Stimulated activated memory B cell treated with anti-CD40 and anti-IgM and Interleukin-4, amounts not matched to agents 10 μg/mL and 1 μg/mL and 100 μg/mL, for 72 hours (primary cell): ENCODE measurements at regions not wholly inside any gene's neighbourhood (a gene's known extent, or its start where the extent isn't known, plus 50 kb on each side); places are given as distances from the start of the nearest gene placed in this dataset.
"Not testable (repeated sequence)": the region's sequence is repeated elsewhere in the genome, so short reads cannot be mapped to it uniquely, and the experiment has no call there.

ENCODE experiments used
- ATAC-seq: fragments of 150-1000 bp; cut with Tn5 transposase; 2 replicates; pipeline ENCODE4 v1.10.0; 2021
- H3K27ac Mint-ChIP-seq: one replicate; pipeline ENCODE4 v1.8.0; 2022; ENCODE audit warnings: mild to moderate bottlenecking, mixed read lengths
- H3K27me3 Mint-ChIP-seq: one replicate; pipeline ENCODE4 v1.8.0; 2022; ENCODE audit warnings: mixed read lengths
- H3K36me3 Mint-ChIP-seq: one replicate; pipeline ENCODE4 v1.8.0; 2022; ENCODE audit warnings: mixed read lengths
- H3K4me1 Mint-ChIP-seq: one replicate; pipeline ENCODE4 v1.8.0; 2022; ENCODE audit warnings: mixed read lengths
- H3K4me3 Mint-ChIP-seq: one replicate; pipeline ENCODE4 v1.8.0; 2022; ENCODE audit warnings: mild to moderate bottlenecking, moderate library complexity, mixed read lengths
- H3K9me3 Mint-ChIP-seq: one replicate; pipeline ENCODE4 v1.8.0; 2022; ENCODE audit warnings: mixed read lengths

- Mint-ChIP-seq H3K36me3 (no peaks in the 10 kb centered on the region), H3K9me3 (peaks cover 3% of the 10 kb centered on the region), H3K4me1 (no peaks in the 10 kb centered on the region), H3K27ac (no peak overlapping the region), H3K27me3 (no peaks in the 10 kb centered on the region), H3K4me3 (no peak overlapping the region)
- ATAC-seq, result no peak
Observed at GRCh38 chr6:76803038-76803580, 660.2 kb downstream of the HTR1B start.

DNA sequence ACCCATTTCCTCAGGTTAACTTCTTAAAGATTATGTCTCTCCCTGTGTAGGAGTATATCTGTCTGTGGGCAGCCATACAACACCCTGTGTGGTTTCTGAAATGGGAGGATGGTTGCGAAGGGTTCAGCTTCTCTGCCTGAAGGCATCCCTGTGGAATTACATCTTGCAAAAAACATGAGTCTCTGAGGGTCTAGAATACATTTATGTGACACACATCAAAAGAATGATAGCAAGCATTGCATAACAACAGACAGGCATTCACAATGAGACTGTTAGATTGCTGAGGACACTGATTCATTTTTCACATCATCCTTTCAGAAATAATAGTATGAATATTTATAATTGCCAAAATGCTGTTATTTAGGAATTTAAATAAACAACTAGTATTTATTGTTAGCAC lies 670.9 kb downstream of the HTR1B start:
- Mint-ChIP-seq H3K4me1 (no peaks in the 10 kb centered on the region), H3K27me3 (no peaks in the 10 kb centered on the region)
- no peak for ATAC-seq

DNA sequence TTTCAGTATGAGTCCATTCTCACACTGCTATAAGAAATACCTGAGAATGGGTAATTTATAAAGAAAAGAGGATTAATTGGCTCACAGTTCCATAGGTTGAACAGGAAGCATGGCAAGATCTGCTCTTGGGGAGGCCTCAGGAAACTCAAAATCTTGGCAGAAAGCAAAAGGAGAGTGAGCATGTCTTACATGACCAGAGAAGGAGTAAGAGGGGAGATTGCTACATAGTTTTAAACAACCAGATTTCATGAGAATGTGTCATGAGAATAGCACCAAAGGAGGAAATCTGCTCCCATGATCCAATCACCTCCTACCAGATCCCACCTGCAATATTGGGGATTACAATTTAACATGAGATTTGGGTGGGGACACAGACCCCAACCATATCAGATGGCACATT lies 672.4 kb downstream of the HTR1B start:
- Mint-ChIP-seq H3K27ac (no peak overlapping the region), H3K4me3 (no peak overlapping the region)

More for the DNA sequence above, 670.9 kb downstream of the HTR1B start:
- no peaks in the 10 kb centered on the region for H3K36me3 Mint-ChIP-seq
- no peaks in the 10 kb centered on the region for H3K9me3 Mint-ChIP-seq
- no peak overlapping the region for H3K4me3 Mint-ChIP-seq
- no peak overlapping the region for H3K27ac Mint-ChIP-seq

GRCh38 chr6:76790045-76790796 lies 673.1 kb downstream of the HTR1B start:
- no peaks in the 10 kb centered on the region for H3K4me1 Mint-ChIP-seq
- no peak for ATAC-seq
- no peak overlapping the region for H3K4me3 Mint-ChIP-seq
- no peaks in the 10 kb centered on the region for H3K27me3 Mint-ChIP-seq
- H3K36me3 Mint-ChIP-seq, result no peaks in the 10 kb centered on the region
- H3K9me3 Mint-ChIP-seq, result peaks cover under 1% of the 10 kb centered on the region
- H3K27ac Mint-ChIP-seq, result no peak overlapping the region

More for the DNA sequence above, 672.4 kb downstream of the HTR1B start:
- no peaks in the 10 kb centered on the region for H3K27me3 Mint-ChIP-seq
- no peaks in the 10 kb centered on the region for H3K36me3 Mint-ChIP-seq
- no peaks in the 10 kb centered on the region for H3K9me3 Mint-ChIP-seq
- H3K4me1 Mint-ChIP-seq, result no peaks in the 10 kb centered on the region
- no peak for ATAC-seq

DNA sequence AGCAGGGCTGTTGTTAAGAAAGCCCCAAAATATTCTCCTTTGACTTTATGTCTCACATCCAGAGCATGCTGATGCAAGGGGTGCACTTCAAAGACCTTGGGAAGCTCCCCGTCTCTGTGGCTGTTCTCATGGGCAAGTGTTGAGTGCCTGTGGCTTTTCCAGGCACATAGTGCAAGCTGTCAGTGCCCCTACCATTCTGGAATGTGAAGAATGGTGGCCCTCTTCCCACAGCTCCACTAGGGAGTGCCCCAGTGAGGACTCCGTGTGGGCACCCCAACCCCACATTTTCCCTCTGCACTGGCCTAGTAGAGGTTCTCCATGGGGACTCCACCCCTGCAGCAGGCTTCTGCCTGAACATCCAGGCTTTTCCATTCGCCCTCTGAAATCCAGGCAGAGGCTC lies 673.7 kb downstream of the HTR1B start:
- Mint-ChIP-seq H3K4me3 (no peak overlapping the region), H3K27ac (no peak overlapping the region), H3K36me3 (no peaks in the 10 kb centered on the region), H3K4me1 (no peaks in the 10 kb centered on the region), H3K9me3 (peaks cover 4% of the 10 kb centered on the region), H3K27me3 (no peaks in the 10 kb centered on the region)
- ATAC-seq, result no peak

- no peak overlapping the region for H3K4me3 Mint-ChIP-seq
- H3K4me1 Mint-ChIP-seq, result no peaks in the 10 kb centered on the region
- H3K27me3 Mint-ChIP-seq, result no peaks in the 10 kb centered on the region
- no peak for ATAC-seq
- H3K9me3 Mint-ChIP-seq, result peaks cover 11% of the 10 kb centered on the region
- no peak overlapping the region for H3K27ac Mint-ChIP-seq
- no peaks in the 10 kb centered on the region for H3K36me3 Mint-ChIP-seq
Observed at GRCh38 chr6:76788155-76788554, 675.1 kb downstream of the HTR1B start.

DNA sequence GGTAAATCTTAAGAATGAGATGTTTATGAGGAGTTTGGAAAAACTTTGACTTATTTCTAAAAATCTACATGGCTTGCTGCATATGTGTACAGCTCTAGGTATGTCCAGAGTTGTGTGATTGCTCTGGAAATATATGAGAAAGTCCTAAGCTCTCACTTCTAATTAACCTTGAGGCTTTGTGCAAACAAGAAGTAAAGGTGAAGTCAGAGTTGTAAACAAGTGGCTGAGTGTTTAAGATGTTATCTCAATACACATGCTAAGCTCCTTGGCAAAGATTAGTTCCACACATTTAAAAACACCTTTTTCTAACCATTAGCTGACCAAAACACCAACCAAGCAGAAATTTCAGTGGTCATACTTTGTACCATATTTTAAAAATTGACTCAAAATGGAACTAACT lies 684.2 kb downstream of the HTR1B start:
- ATAC-seq, result no peak
- H3K4me1 Mint-ChIP-seq, result no peaks in the 10 kb centered on the region
- no peaks in the 10 kb centered on the region for H3K27me3 Mint-ChIP-seq
- no peak overlapping the region for H3K4me3 Mint-ChIP-seq
- H3K27ac Mint-ChIP-seq, result no peak overlapping the region
- H3K36me3 Mint-ChIP-seq, result no peaks in the 10 kb centered on the region
- peaks cover 6% of the 10 kb centered on the region for H3K9me3 Mint-ChIP-seq

DNA sequence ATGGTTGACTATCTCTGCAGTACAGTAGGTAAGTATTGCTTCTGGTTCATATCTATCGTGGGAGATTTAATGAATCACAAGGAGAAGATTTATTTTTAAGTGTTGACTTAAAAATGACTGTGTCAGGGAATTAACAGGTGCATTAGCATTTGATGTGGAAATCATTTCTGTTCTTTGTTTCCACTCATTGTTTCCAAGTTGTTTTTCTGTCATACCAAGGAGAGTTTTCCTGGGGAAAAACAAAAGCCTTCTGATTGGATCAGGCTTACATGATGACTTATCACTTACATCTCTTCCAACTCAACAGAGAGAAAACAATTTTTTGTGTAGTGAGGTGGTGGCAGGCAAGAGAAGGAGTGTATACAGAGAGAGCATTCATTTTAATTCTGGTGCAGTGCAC lies 686.4 kb downstream of the HTR1B start:
- Mint-ChIP-seq H3K36me3 (no peaks in the 10 kb centered on the region), H3K4me1 (no peaks in the 10 kb centered on the region), H3K27ac (no peak overlapping the region), H3K4me3 (no peak overlapping the region), H3K27me3 (no peaks in the 10 kb centered on the region), H3K9me3 (peaks cover 4% of the 10 kb centered on the region)
- ATAC-seq, result no peak

DNA sequence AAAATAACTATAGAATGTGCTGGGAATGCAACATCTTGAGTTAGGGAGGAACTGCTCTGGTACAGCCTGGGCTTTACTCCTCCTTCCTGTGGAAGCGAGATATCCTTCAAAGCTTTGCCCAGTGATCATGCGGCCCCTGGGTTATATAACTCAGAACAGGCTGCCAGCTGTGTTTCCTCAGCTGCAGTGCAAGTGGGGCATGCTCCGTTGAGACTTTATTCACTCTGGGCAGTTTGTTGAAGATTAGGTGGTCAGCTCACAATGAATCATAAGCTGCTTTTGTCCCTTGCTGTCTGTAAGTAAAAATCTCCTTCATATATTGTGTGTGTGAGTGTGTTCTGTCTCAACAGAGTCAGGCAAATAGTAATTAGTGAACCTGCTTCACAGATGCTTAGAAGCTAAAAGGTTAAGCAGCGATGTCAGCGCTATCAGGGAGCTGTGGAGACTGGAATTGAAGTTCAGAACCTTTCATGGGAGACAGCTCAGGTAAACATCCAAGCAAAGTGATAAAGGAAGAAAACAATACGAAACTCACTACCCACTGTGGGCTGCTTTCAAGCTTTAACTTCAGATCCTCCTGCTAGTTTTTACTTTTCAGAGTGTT lies 688.4 kb downstream of the HTR1B start:
- no peaks in the 10 kb centered on the region for H3K27me3 Mint-ChIP-seq
- H3K9me3 Mint-ChIP-seq, result peaks cover 2% of the 10 kb centered on the region
- H3K36me3 Mint-ChIP-seq, result no peaks in the 10 kb centered on the region
- no peaks in the 10 kb centered on the region for H3K4me1 Mint-ChIP-seq
- no peak overlapping the region for H3K27ac Mint-ChIP-seq
- H3K4me3 Mint-ChIP-seq, result no peak overlapping the region
- no peak for ATAC-seq

DNA sequence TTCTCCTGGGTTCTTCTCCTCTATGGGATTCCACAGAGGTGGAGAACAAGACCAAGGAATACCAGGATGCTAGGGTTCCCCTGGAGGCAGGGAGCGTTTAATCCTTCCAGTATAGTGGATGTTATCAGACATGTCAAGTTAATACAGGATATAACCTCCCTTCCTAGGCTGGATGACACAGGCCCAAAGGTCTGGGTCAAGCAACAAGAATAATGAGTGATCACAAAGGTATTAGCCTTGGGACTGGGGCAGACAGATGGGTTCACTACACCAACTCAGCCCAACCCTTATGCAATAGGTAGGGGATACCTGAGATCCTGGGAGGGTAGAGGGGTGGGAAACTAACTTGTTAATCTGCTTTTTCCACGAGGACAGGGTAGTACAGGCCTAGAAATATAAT lies 690.3 kb downstream of the HTR1B start:
- H3K36me3 Mint-ChIP-seq, result no peaks in the 10 kb centered on the region
- no peak overlapping the region for H3K27ac Mint-ChIP-seq
- H3K4me1 Mint-ChIP-seq, result no peaks in the 10 kb centered on the region
- no peak overlapping the region for H3K4me3 Mint-ChIP-seq
- H3K27me3 Mint-ChIP-seq, result no peaks in the 10 kb centered on the region
- H3K9me3 Mint-ChIP-seq, result peaks cover 2% of the 10 kb centered on the region
- no peak for ATAC-seq

DNA sequence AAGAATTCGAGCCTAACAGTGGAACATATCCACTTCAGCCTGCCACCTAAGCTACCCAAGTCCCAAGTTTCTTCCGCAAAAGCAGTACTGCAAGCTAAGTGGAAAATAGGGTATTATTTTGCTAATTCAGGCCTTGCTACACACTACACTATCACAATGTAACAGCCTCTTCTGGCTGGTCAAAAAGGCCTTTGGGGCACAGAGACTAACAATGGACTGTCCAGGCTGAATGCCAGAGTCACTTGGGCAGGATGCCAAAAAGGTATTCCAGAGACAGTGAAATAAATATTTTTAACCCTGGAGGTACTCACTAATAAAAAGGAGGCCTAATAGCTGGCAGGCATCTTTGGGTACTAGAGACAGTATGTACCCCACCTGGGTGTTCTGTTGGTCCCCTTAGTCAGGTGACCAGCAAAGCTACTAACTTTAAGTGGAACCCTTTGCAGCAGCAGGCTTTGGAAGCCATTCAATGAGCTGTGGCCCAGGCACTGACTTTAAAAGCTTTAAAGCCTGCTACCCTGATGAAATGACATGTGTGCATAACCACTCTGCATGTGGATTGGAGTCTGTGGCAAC lies 692.1 kb downstream of the HTR1B start:
- no peaks in the 10 kb centered on the region for H3K27me3 Mint-ChIP-seq
- H3K36me3 Mint-ChIP-seq, result no peaks in the 10 kb centered on the region
- no peak overlapping the region for H3K4me3 Mint-ChIP-seq
- no peak for ATAC-seq
- peaks cover 2% of the 10 kb centered on the region for H3K9me3 Mint-ChIP-seq
- no peaks in the 10 kb centered on the region for H3K4me1 Mint-ChIP-seq
- H3K27ac Mint-ChIP-seq, result no peak overlapping the region

DNA sequence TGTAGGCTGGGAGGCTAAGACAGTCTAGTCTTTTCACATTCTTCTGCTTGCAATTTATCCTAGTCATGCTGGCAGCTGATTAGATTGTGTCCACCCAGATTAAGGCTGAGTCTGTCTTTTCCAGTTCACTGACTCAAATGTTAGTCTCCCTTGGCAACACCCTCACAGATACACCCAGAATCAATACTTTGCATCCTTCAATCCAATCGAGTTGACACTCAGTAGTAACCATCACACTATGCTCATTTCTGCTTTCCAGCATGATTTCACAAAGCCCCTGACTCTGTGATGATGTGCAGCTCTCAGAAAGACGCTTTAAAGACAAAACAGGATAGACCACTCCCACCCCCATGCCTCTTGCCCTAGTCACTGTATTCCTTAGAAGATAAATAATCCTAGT lies 693.0 kb downstream of the HTR1B start:
- Mint-ChIP-seq H3K4me1 (no peaks in the 10 kb centered on the region), H3K36me3 (no peaks in the 10 kb centered on the region), H3K27me3 (no peaks in the 10 kb centered on the region), H3K4me3 (no peak overlapping the region), H3K9me3 (peaks cover 2% of the 10 kb centered on the region), H3K27ac (no peak overlapping the region)
- no peak for ATAC-seq

DNA sequence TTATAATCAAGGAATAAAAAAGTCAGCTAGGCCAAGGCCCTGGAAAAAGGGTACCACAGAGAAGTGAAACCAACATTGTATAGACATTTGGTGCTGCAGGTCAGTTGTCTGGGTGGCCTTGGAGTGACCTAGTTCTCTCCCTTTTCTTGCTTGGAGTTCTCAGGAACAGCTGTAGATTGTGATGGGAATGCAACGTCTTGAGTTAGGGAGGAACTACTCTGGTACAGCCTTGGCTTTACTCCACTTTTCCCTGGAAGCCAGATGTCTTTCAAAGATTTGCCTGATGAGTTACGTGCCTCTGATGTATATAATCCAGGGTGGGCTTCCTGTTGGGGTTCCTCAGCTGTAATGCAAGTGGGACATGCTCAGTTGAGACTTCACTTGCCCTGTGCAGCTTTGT lies 694.7 kb downstream of the HTR1B start:
- H3K4me1 Mint-ChIP-seq, result no peaks in the 10 kb centered on the region
- H3K4me3 Mint-ChIP-seq, result no peak overlapping the region
- H3K27ac Mint-ChIP-seq, result no peak overlapping the region
- no peak for ATAC-seq
- no peaks in the 10 kb centered on the region for H3K27me3 Mint-ChIP-seq
- no peaks in the 10 kb centered on the region for H3K36me3 Mint-ChIP-seq
- peaks cover 2% of the 10 kb centered on the region for H3K9me3 Mint-ChIP-seq

DNA sequence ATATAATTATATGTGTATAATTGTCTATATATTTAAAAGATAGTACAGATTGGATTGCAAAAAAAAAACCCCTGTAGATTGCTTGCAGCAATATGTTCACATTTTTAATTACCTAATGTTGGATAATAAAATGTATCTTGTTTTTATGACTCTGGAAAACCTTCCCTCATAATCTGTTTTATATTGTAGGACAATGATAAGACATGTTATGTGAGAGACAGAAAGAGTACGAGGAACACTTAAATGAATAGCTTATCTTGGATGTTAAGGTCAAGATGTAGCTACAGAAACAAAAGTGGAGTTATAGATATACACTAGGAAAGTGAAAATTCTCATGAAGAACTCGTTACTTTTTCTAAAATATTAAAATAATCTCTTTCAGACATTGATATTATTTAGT lies 691.6 kb upstream of the IMPG1 start:
- no peaks in the 10 kb centered on the region for H3K9me3 Mint-ChIP-seq
- H3K4me1 Mint-ChIP-seq, result no peaks in the 10 kb centered on the region
- no peaks in the 10 kb centered on the region for H3K27me3 Mint-ChIP-seq
- no peak overlapping the region for H3K27ac Mint-ChIP-seq
- no peaks in the 10 kb centered on the region for H3K36me3 Mint-ChIP-seq
- ATAC-seq, result no peak
- H3K4me3 Mint-ChIP-seq, result no peak overlapping the region

- H3K27me3 Mint-ChIP-seq, result no peaks in the 10 kb centered on the region
- no peak overlapping the region for H3K27ac Mint-ChIP-seq
- no peak for ATAC-seq
- H3K36me3 Mint-ChIP-seq, result no peaks in the 10 kb centered on the region
- H3K4me3 Mint-ChIP-seq, result no peak overlapping the region
- H3K9me3 Mint-ChIP-seq, result peaks cover 5% of the 10 kb centered on the region
- H3K4me1 Mint-ChIP-seq, result no peaks in the 10 kb centered on the region
Observed at GRCh38 chr6:76752841-76753240, 680.4 kb upstream of the IMPG1 start.

- not testable (repeated sequence) for H3K36me3 Mint-ChIP-seq, H3K27ac Mint-ChIP-seq, ATAC-seq, H3K9me3 Mint-ChIP-seq, H3K4me3 Mint-ChIP-seq, H3K27me3 Mint-ChIP-seq, H3K4me1 Mint-ChIP-seq
Observed at GRCh38 chr6:76745388-76745787, 672.9 kb upstream of the IMPG1 start.
